CD14-positive monocyte (primary cell): ENCODE measurements at regions not wholly inside any gene's neighbourhood (a gene's known extent, or its start where the extent isn't known, plus 50 kb on each side); places are given as distances from the start of the nearest gene placed in this dataset.

Experiments
- DNase-seq, 3 donors: peaks; one replicate each; pipeline ENCODE4 v3.0.0-alpha.2; 2011 to 2022
- H2AFZ ChIP-seq: 2 replicates; pipeline ENCODE4 v1.6.0; 2012; ENCODE audit warnings: mild to moderate bottlenecking, low read depth, low read length, inconsistent platforms; ENCODE audit not compliant: insufficient read depth, poor library complexity, severe bottlenecking
- H3K27ac ChIP-seq, 2 donors: 1 replicate in 1 of 2; 2 replicates in 1 of 2; pipeline ENCODE4 v1.5.1; 2012 to 2013; ENCODE audit warnings: low read length in 2 of 2, control low read depth in 1 of 2, inconsistent platforms in 1 of 2, low read depth in 1 of 2, mild to moderate bottlenecking in 1 of 2
- H3K27me3 ChIP-seq, 2 donors: one replicate each; pipeline versions ENCODE4 v1.6.0 to v1.6.1; 2011 to 2013; ENCODE audit warnings: low read length in 2 of 2; ENCODE audit not compliant: control insufficient read depth in 2 of 2, insufficient read depth in 2 of 2
- H3K36me3 ChIP-seq, 2 donors: replicated peaks in 1 of 2; 1 replicate in 1 of 2; 2 replicates in 1 of 2; pipeline versions ENCODE4 v1.5.1 to v1.6.1; 2012 to 2013; ENCODE audit warnings: low read length in 2 of 2, control low read depth in 1 of 2, inconsistent platforms in 1 of 2, mild to moderate bottlenecking in 1 of 2; ENCODE audit not compliant: insufficient read depth in 2 of 2, control insufficient read depth in 1 of 2
- H3K4me1 ChIP-seq, 2 donors: 1 replicate in 1 of 2; 2 replicates in 1 of 2; pipeline versions ENCODE4 v1.5.1 to v1.6.1; 2012 to 2013; ENCODE audit warnings: low read length in 2 of 2, control low read depth in 1 of 2, inconsistent platforms in 1 of 2, mild to moderate bottlenecking in 1 of 2, moderate library complexity in 1 of 2; ENCODE audit not compliant: insufficient read depth in 2 of 2, control insufficient read depth in 1 of 2
- H3K4me2 ChIP-seq: replicated peaks from 2 replicates; pipeline ENCODE3; 2012; ENCODE audit warnings: low read length, moderate library complexity, mild to moderate bottlenecking; ENCODE audit not compliant: poor library complexity, severe bottlenecking; ENCODE audit errors: extremely low read depth
- H3K4me3 ChIP-seq, 3 experiments: fragments of 200-600 bp in 1 of 3; sonication (generic) in 1 of 3; replicated peaks in 1 of 3; 1 replicate in 2 of 3; 2 replicates in 1 of 3; pipeline ENCODE4 v1.5.1; 2011 to 2013; ENCODE audit warnings: low read length in 3 of 3, mild to moderate bottlenecking in 3 of 3, control low read depth in 2 of 3, low read depth in 2 of 3, inconsistent platforms in 1 of 3, moderate library complexity in 1 of 3
- H3K79me2 ChIP-seq: 2 replicates; pipeline ENCODE4 v1.6.0; 2012; ENCODE audit warnings: mild to moderate bottlenecking, control low read depth, inconsistent platforms, low read length, moderate library complexity; ENCODE audit not compliant: insufficient read depth
- H3K9ac ChIP-seq: 2 replicates; pipeline ENCODE4 v1.6.0; 2017; ENCODE audit warnings: low read length, mild to moderate bottlenecking; ENCODE audit not compliant: insufficient read depth, poor library complexity, severe bottlenecking
- H3K9me3 ChIP-seq, 2 donors: replicated peaks in 1 of 2; 1 replicate in 1 of 2; 2 replicates in 1 of 2; pipeline versions ENCODE4 v1.5.1 to v1.6.1; 2012 to 2013; ENCODE audit warnings: low read length in 2 of 2, control low read depth in 1 of 2; ENCODE audit not compliant: control insufficient read depth in 1 of 2, insufficient read depth in 1 of 2
- H4K20me1 ChIP-seq: 2 replicates; pipeline ENCODE4 v1.6.0; 2012; ENCODE audit warnings: mild to moderate bottlenecking, low read length, control low read depth, moderate library complexity; ENCODE audit not compliant: insufficient read depth
- H3K27ac Mint-ChIP-seq, 7 donors: one replicate each; pipeline ENCODE4 v1.8.0; 2020; ENCODE audit warnings: mild to moderate bottlenecking in 7 of 7, mixed read lengths in 7 of 7, moderate library complexity in 6 of 7, inconsistent platforms in 2 of 7
- H3K27me3 Mint-ChIP-seq, 3 donors: one replicate each; pipeline ENCODE4 v1.8.0; 2021 to 2022; ENCODE audit warnings: low read depth in 3 of 3, mild to moderate bottlenecking in 3 of 3, mixed read lengths in 3 of 3, moderate library complexity in 3 of 3, inconsistent platforms in 1 of 3
- H3K36me3 Mint-ChIP-seq, 2 donors: one replicate each; pipeline ENCODE4 v1.8.0; 2020; ENCODE audit warnings: mixed read lengths in 2 of 2, inconsistent platforms in 1 of 2, mild to moderate bottlenecking in 1 of 2
- H3K4me1 Mint-ChIP-seq: one replicate; pipeline ENCODE4 v1.8.0; 2020; ENCODE audit warnings: mild to moderate bottlenecking, mixed read lengths
- H3K4me3 Mint-ChIP-seq, 2 donors: one replicate each; pipeline ENCODE4 v1.8.0; 2020; ENCODE audit warnings: mild to moderate bottlenecking in 2 of 2, mixed read lengths in 2 of 2, moderate library complexity in 1 of 2
- H3K9me3 Mint-ChIP-seq, 7 donors: one replicate each; pipeline ENCODE4 v1.8.0; 2020 to 2022; ENCODE audit warnings: mixed read lengths in 7 of 7, mild to moderate bottlenecking in 6 of 7, moderate library complexity in 6 of 7, inconsistent platforms in 2 of 7
- WGBS: methylation state at CpG from one replicate; pipeline ENCODE4 v1.1.5; 2013; ENCODE audit warnings: missing lambda C conversion rate; ENCODE audit not compliant: insufficient coverage; 5-methylcytosine and 5-hydroxymethylcytosine counted together
- intact Hi-C, 2 donors: fragments of 100-400 bp; cut with micrococcal nuclease; formaldehyde crosslinking; loops; one replicate each; pipeline versions ENCODE4 v1.15.0 to v1.15.1; 2023
- TF ChIP-seq, protein P1 (sequence below): fragments of 200-600 bp; IDR thresholded peaks from one replicate; pipeline ENCODE4 v1.8.0; 2022; ENCODE audit warnings: antibody characterized with exemption, mild to moderate bottlenecking

DNA sequence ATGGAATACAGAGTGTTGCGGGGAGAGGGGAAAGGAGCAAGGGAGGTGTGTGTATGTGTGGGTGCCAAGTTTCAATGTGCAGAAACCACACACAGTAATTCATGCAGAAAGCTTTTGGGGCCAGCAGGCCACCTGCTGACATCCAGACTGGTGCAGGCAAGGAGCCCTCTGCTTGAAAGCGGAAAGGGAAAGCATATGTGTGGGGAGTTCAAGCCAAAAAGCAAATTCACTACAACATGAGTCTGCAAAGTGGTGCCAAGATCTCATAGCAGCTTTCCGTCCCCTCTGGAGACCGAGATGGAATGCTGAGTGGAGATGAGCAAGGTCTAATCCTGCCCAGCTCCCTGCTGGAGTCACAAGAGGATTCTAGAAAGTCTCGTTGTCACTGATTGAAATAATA lies 159.7 kb upstream of the VLDLR start:
- Mint-ChIP-seq H3K4me3 (no peak overlapping the region), H3K27ac (no peak overlapping the region), H3K4me1 (no peaks in the 10 kb centered on the region), H3K27me3 (peaks cover 0 to 2% (median 0%) of the 10 kb centered on the region in 3 donors), H3K9me3 (peaks cover 0 to 6% (median 2%) of the 10 kb centered on the region in 7 donors), H3K36me3 (no peaks in the 10 kb centered on the region)
- Histone ChIP-seq H3K36me3 (no peaks in the 10 kb centered on the region), H3K27me3 (no peaks in the 10 kb centered on the region), H3K4me2 (no peak overlapping the region), H3K9ac (no peak overlapping the region), H2AFZ (no peak overlapping the region), H4K20me1 (no peaks in the 10 kb centered on the region), H3K79me2 (no peaks in the 10 kb centered on the region), H3K9me3 (no peaks in the 10 kb centered on the region), H3K4me1 (no peaks in the 10 kb centered on the region), H3K27ac (no peak overlapping the region), H3K4me3 (no peak overlapping the region)
- DNase-seq: no peak
- intact Hi-C loops: no loop called here
- TF ChIP-seq, protein P1, sequence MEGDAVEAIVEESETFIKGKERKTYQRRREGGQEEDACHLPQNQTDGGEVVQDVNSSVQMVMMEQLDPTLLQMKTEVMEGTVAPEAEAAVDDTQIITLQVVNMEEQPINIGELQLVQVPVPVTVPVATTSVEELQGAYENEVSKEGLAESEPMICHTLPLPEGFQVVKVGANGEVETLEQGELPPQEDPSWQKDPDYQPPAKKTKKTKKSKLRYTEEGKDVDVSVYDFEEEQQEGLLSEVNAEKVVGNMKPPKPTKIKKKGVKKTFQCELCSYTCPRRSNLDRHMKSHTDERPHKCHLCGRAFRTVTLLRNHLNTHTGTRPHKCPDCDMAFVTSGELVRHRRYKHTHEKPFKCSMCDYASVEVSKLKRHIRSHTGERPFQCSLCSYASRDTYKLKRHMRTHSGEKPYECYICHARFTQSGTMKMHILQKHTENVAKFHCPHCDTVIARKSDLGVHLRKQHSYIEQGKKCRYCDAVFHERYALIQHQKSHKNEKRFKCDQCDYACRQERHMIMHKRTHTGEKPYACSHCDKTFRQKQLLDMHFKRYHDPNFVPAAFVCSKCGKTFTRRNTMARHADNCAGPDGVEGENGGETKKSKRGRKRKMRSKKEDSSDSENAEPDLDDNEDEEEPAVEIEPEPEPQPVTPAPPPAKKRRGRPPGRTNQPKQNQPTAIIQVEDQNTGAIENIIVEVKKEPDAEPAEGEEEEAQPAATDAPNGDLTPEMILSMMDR: no peak
- 95% methylated on average over 4 of the region's 5 CpGs for WGBS

DNA sequence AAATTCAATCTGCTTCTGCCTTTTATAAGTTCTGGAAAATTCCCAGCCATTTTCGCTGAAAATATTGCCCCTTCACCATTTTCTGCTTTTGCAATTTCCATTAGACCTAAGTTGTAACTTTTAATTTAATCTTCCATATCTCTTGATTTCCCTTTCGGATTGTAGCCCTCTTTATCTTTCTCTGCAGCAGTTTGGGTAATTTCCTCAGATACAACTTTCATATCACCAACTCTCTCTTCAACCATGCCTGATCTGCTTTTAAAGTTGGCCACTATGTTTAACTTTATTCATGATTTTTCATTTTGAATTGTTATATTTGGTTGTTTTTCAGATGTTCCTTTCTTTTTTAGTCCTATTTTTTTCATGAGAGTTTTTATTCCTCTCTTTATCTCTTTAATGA lies 157.0 kb upstream of the VLDLR start:
- Mint-ChIP-seq H3K9me3 (peaks cover 0 to 6% (median 2%) of the 10 kb centered on the region in 7 donors), H3K4me1 (no peaks in the 10 kb centered on the region), H3K27ac (no peak overlapping the region), H3K27me3 (peaks cover 0 to 1% (median 0%) of the 10 kb centered on the region in 3 donors), H3K4me3 (no peak overlapping the region), H3K36me3 (no peaks in the 10 kb centered on the region)
- no peak overlapping the region for H3K9ac ChIP-seq
- H3K27me3 ChIP-seq: no peaks in the 10 kb centered on the region
- H3K9me3 ChIP-seq: no peaks in the 10 kb centered on the region
- no peak overlapping the region for H2AFZ ChIP-seq
- WGBS: no CpG with 5 or more reads among the region's 2 CpGs
- no peaks in the 10 kb centered on the region for H3K79me2 ChIP-seq
- TF ChIP-seq, protein P1: no peak
- no peak for DNase-seq
- H3K4me2 ChIP-seq: no peak overlapping the region
- H3K27ac ChIP-seq: no peak overlapping the region
- no peaks in the 10 kb centered on the region for H3K36me3 ChIP-seq
- H4K20me1 ChIP-seq: no peaks in the 10 kb centered on the region
- no peak overlapping the region for H3K4me3 ChIP-seq
- H3K4me1 ChIP-seq: no peaks in the 10 kb centered on the region
- intact Hi-C loops: no loop called here
